Right cardiac atrium (tissue), 5 donors: ENCODE measurements at regions not wholly inside any gene's neighbourhood (a gene's known extent, or its start where the extent isn't known, plus 50 kb on each side); places are given as distances from the start of the nearest gene placed in this dataset.
"Not testable (repeated sequence)": the region's sequence is repeated elsewhere in the genome, so short reads cannot be mapped to it uniquely, and the experiment has no call there.

Experiments used
- ATAC-seq, 2 donors: fragments of 200-7000 bp; cut with Tn5 transposase; one replicate each; pipeline versions ENCODE4 v1.8.0 to v1.9.1; 2020; ENCODE audit warnings: moderate library complexity in 2 of 2, mild to moderate bottlenecking in 1 of 2
- DNase-seq, 3 donors: peaks; one replicate each; pipeline ENCODE4 v3.0.0-alpha.2; 2020
- H3K27ac ChIP-seq: one replicate; pipeline ENCODE4 v1.5.1; 2013; ENCODE audit warnings: mild to moderate bottlenecking, low read length, control low read depth, moderate library complexity
- H3K27me3 ChIP-seq: one replicate; pipeline ENCODE4 v1.6.1; 2013; ENCODE audit not compliant: control insufficient read depth, insufficient read depth
- H3K4me1 ChIP-seq: one replicate; pipeline ENCODE4 v1.6.1; 2013; ENCODE audit warnings: low read length; ENCODE audit not compliant: control insufficient read depth, insufficient read depth
- H3K4me3 ChIP-seq: one replicate; pipeline ENCODE4 v1.5.1; 2013; ENCODE audit warnings: low read length, control low read depth
- H3K9me3 ChIP-seq: one replicate; pipeline ENCODE4 v1.6.1; 2013; ENCODE audit warnings: low read length; ENCODE audit not compliant: control insufficient read depth
- WGBS: extraction: QIAGEN DNeasy Blood & Tissue Kit; methylation state at CpG from one replicate; pipeline ENCODE4 v1.1.7; 2013; 5-methylcytosine and 5-hydroxymethylcytosine counted together
- intact Hi-C, 4 donors: fragments of 100-400 bp; cut with DNase I; formaldehyde crosslinking; loops; one replicate each; pipeline versions ENCODE4 v1.11.0 to v1.14.0; 2022 to 2023
- donor health status: healthy with polysubstance abuse.
- donor health status: DM: no; HTN: yes; CAD: no.
- donor health status: DM: no; HTN: no; CAD: no.
- donor health status: DM: no; HTN: yes; CAD: no; lungs with severe emphysema.
- donor health status: DM: yes; HTN: yes; CAD: no.

DNA sequence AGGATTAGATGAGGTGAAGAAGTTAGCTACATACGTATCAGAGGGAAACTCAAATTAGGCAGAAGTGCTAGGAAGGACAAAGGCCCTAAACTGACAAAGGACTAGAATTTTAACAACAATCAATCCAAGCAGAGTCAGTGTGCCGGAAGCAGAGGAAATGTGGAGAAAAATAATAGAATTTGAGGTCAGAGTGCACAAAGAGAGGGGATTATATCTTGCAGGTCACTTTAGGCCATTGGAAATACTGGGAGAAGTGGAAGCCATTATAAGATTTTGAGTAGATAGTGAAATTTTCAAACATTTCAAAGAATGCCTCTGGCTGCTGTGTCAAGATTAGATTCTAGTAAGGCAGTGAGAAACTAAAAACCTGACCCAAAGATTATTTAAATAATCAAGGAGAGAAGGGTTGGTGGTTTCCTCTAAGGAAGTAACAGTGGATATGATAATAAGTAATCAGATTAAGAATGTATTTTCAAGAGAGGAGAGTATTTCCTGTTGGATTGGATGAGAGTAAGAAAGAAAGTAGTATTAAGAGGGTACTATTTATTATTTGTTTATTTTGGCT lies 889.2 kb upstream of the NCAM2 start:
- Histone ChIP-seq H3K4me1 (no peaks in the 10 kb centered on the region), H3K4me3 (no peak overlapping the region), H3K9me3 (no peaks in the 10 kb centered on the region), H3K27me3 (no peaks in the 10 kb centered on the region), H3K27ac (no peak overlapping the region)
- 59% methylated on average over 2 of the region's 2 CpGs for WGBS
- intact Hi-C loops: no loop called here
- no peak for ATAC-seq
- no peak for DNase-seq

DNA sequence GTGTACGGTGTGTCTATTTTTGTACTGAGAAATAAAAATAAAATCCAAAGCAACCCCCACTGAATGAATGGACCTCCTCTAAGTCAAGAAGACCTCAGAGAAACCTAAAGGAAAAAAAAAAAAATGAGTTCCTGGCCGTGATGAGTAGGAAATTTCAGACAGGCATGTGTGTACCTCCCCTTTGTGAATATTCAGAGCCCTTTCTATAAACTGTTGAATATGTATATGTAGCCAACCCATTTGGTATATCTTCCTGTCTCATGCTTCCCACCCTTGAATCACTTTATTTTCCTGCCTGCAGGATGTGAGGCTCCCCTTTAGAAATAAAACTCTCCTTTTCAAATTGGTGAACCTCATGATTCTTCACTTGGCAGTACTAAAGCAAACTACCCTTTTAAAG lies 887.8 kb upstream of the NCAM2 start:
- Histone ChIP-seq H3K27ac (no peak overlapping the region), H3K27me3 (no peaks in the 10 kb centered on the region), H3K9me3 (no peaks in the 10 kb centered on the region), H3K4me3 (no peak overlapping the region), H3K4me1 (no peaks in the 10 kb centered on the region)
- ATAC-seq (no peak), DNase-seq (no peak)
- 53% methylated on average over 2 of the region's 2 CpGs for WGBS
- intact Hi-C loops: no loop called here

DNA sequence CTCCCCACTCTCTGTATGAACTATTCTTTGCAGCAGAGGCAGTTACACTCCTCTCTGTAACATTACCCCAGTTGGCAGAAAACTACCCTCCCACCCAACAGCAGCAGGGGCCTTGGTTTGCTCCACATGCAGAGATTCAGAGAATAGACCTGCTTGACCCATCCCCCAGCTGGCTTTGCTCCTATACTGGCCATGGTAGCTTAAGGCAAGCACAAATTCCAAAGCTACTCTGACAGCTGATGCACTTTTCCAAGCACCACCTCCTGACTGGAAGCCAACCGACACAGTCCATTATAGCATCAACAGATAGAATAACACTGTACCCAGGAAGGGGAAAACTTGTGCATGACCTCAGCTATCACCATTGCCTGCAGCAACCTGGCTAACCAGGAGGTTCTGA lies 846.5 kb upstream of the NCAM2 start:
- DNase-seq (no peak), ATAC-seq (no peak)
- no peaks in the 10 kb centered on the region for H3K4me1 ChIP-seq
- peaks cover 3% of the 10 kb centered on the region for H3K9me3 ChIP-seq
- H3K27ac ChIP-seq: no peak overlapping the region
- no peaks in the 10 kb centered on the region for H3K27me3 ChIP-seq
- no peak overlapping the region for H3K4me3 ChIP-seq
- intact Hi-C loops: no loop called here
- 94% methylated on average over 1 of the region's 1 CpG for WGBS

DNA sequence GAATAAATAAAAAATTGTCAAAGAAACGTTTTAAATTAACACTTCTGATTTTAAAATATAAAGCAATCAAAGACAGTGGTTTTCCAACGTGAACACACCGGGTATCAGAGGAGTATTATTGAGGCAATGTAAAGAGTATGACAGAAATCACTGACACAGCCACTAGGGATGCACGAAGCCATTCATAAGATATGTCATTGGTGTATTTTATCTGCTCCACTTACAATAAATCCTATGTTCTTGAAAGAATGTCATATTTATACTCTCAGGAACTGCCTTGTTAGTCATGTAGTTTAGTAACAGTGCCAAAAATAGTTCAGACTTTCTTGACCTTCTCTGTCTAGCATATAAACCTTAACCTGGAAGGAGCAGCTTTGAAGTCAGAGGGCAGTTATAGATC lies 835.0 kb upstream of the NCAM2 start:
- Histone ChIP-seq H3K4me3 (no peak overlapping the region), H3K27me3 (no peaks in the 10 kb centered on the region), H3K4me1 (no peaks in the 10 kb centered on the region), H3K27ac (no peak overlapping the region), H3K9me3 (no peaks in the 10 kb centered on the region)
- intact Hi-C loops: no loop called here
- no peak for ATAC-seq
- WGBS: 47% methylated on average over 4 of the region's 4 CpGs
- no peak for DNase-seq

DNA sequence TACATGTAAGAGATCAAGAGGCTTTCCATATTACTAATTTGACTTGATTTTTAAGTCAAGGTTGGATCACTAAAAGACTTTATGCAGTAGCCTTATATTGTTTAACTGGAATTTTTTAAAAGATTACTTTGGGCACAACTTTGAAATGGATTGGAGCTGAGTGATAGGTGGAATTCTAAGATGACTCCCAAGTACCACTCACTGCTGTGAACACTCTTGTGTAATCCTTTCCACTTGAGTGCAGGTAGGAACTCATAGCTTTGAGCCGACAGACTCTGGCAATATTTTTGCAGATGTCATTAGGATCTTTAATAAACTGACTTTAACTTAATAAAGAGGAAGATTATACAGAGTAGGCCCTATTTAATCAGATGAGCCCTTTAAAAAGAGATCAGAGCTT lies 831.1 kb upstream of the NCAM2 start:
- 84% methylated on average over 1 of the region's 1 CpG for WGBS
- Histone ChIP-seq H3K4me1 (no peaks in the 10 kb centered on the region), H3K27ac (no peak overlapping the region), H3K27me3 (no peaks in the 10 kb centered on the region), H3K4me3 (no peak overlapping the region), H3K9me3 (no peaks in the 10 kb centered on the region)
- intact Hi-C loops: no loop called here
- DNase-seq: no peak
- ATAC-seq: no peak

DNA sequence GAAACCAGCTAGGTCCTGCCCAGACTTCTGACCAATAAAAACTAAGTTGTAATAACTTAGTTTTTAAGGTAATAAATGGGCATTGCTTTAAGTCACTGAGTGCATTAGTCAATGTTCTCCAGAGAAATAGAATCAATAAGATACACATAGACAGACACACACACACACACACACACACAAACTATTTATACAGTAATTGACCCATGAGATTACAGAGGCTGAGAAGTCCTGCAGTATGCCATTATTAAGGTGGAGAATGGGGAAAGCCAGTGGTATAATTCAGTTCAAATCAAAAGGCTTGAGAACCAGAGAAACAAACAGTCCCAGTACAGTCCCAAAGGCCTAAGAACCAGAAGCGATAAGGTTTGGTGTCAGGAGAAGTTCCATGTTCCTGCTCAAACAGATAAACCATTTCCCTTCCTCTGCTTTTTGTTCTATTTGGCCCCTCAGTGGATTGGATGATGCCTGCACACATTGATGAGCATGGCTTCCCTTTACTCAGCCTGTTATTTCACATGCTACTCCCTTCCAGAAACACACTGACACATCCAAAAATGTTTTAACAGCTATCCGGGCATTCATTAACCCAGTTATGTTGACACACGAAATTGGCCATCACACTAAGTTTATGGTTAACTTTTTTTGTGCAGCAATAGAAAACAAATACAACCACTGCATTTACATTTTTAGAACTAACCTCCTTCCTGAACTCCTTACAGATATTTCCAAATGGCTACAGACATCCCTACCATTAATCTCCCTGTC lies 828.2 kb upstream of the NCAM2 start:
- ATAC-seq (no peak), DNase-seq (no peak)
- WGBS: 70% methylated on average over 3 of the region's 3 CpGs
- no peaks in the 10 kb centered on the region for H3K4me1 ChIP-seq
- no peak overlapping the region for H3K27ac ChIP-seq
- no peaks in the 10 kb centered on the region for H3K9me3 ChIP-seq
- intact Hi-C loops: no loop called here
- no peaks in the 10 kb centered on the region for H3K27me3 ChIP-seq
- no peak overlapping the region for H3K4me3 ChIP-seq

DNA sequence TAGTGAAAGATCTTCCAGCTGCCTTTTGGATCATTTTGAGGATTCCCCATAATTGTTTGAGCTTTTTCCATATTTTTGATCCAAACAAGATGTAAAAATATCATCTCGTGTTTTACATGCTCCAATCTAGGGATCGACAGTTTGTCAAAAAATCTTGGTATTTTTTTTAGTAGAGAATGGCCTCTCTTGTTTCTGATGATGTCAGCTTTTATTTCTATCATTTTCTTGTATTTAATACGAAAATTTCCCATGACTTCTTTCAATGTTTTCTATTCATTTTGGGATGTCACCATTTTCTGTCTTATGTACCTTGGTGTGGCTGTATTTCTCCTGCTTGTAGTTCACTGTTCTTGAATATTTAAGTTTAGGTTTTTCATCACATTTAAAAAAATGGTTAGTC lies 812.0 kb upstream of the NCAM2 start:
- intact Hi-C loops: no loop called here
- Histone ChIP-seq H3K4me3 (no peak overlapping the region), H3K9me3 (no peaks in the 10 kb centered on the region), H3K27ac (no peak overlapping the region), H3K27me3 (no peaks in the 10 kb centered on the region), H3K4me1 (no peaks in the 10 kb centered on the region)
- DNase-seq: no peak
- WGBS: 38% methylated on average over 3 of the region's 3 CpGs
- ATAC-seq: no peak

DNA sequence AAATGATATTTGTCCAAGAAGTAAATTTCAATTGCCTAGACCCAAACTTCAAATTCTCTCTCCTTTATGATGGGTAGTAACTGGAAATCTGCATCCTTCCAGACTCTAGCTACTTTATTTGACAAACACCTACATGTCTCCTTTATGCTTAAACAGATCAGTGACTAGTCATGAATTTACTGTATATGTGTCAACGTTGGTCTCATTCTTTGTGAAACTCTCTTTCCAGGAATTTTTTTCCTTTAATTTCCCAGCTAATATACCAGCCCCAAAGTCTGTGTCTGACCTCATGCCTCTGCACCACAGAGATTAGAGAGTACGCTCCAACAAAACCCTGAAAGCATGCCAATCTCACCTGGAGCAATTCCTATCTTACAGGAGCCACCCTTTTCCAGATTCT lies 811.2 kb upstream of the NCAM2 start:
- Histone ChIP-seq H3K9me3 (no peaks in the 10 kb centered on the region), H3K27me3 (no peaks in the 10 kb centered on the region), H3K4me1 (no peaks in the 10 kb centered on the region), H3K4me3 (no peak overlapping the region), H3K27ac (no peak overlapping the region)
- ATAC-seq (no peak), DNase-seq (no peak)
- intact Hi-C loops: no loop called here
- 50% methylated on average over 2 of the region's 2 CpGs for WGBS

DNA sequence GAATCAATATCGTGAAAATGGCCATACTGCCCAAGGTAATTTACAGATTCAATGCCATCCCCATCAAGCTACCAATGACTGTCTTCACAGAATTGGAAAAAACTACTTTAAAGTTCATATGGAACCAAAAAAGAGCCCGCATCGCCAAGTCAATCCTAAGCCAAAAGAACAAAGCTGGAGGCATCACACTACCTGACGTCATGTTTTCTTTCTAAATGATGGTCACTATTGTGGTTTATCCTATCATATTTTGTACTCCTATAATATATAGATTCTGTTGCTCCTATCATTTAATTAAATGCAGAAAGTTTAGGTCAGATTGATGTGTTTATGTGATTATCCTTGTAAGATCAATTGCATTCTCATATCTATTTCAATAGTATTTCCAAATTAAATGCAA lies 796.9 kb upstream of the NCAM2 start:
- H3K27me3 ChIP-seq, H3K4me3 ChIP-seq, ATAC-seq, H3K9me3 ChIP-seq, H3K27ac ChIP-seq, DNase-seq, H3K4me1 ChIP-seq, intact Hi-C loops: not testable (repeated sequence)
- WGBS: 96% methylated on average over 3 of the region's 4 CpGs

DNA sequence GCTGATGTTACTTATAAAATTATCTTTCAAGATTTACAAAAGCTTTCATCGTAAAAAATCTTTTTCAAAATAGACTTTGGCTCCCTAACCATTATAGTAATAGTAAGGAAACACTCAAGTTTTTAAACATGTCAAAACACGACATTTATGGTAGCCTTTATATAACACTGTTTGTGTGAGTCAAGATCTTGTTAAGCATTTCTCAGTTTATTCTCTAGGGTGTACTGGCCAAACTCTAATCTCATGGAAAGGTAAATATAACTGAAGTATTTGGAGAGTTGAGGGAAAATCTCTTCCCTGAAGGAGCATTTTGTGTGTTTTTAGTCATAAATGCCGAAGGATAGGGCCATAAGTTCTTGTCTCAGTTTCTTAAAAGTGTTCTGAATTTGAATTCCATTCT lies 790.9 kb upstream of the NCAM2 start:
- Histone ChIP-seq H3K27me3 (no peaks in the 10 kb centered on the region), H3K9me3 (no peaks in the 10 kb centered on the region), H3K4me3 (no peak overlapping the region), H3K4me1 (no peaks in the 10 kb centered on the region), H3K27ac (no peak overlapping the region)
- no peak for DNase-seq
- 75% methylated on average over 3 of the region's 3 CpGs for WGBS
- ATAC-seq: no peak
- intact Hi-C loops: no loop called here

DNA sequence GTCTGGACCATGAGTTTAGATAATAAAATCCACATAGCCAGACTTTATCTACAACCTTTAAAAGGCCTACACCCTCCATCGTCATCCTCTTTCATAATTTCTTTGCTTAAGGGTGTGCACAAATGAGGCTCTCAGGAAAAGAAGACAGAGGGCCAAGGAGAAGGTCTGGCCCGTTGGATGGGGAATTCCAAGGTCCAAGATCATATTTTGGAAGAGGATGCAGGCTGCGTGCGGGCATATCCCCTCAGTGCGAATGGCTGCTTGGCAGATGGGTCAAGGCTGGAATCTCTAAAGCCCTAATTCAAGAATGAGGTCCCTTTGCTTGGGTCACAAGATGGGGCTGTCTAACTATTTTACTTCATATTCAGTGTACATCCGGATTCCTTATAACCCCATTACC lies 782.2 kb upstream of the NCAM2 start:
- 75% methylated on average over 6 of the region's 6 CpGs for WGBS
- no peak for DNase-seq

DNA sequence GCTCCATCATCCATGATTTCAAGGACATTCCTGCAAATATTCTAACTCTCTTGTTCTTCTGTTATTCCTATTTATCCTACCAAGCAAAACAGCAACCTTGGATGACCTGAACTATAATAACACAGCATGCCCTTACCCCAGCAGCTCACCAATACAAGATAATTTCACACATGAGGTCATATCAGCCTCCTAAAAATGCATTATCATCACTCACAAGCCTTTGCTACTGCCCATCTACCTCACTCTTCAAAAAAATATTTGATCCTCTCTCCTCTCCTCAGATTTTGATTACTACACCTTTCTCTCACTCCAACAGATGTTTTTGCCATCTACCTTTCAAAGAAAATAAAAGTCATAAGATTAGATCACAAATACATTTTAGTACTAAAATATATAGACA lies 777.6 kb upstream of the NCAM2 start:
- Histone ChIP-seq H3K27ac (no peak overlapping the region), H3K4me1 (no peaks in the 10 kb centered on the region), H3K27me3 (no peaks in the 10 kb centered on the region), H3K9me3 (no peaks in the 10 kb centered on the region), H3K4me3 (no peak overlapping the region)
- ATAC-seq (no peak), DNase-seq (no peak)
- intact Hi-C loops: no loop called here

More for the DNA sequence above, 782.2 kb upstream of the NCAM2 start:
- no peak overlapping the region for H3K27ac ChIP-seq
- no peaks in the 10 kb centered on the region for H3K9me3 ChIP-seq
- H3K27me3 ChIP-seq: no peaks in the 10 kb centered on the region
- intact Hi-C loops: no loop called here
- ATAC-seq: no peak
- H3K4me1 ChIP-seq: no peaks in the 10 kb centered on the region
- no peak overlapping the region for H3K4me3 ChIP-seq
